GM23338 (cell line): ENCODE measurements at regions not wholly inside any gene's neighbourhood (a gene's known extent, or its start where the extent isn't known, plus 50 kb on each side); places are given as distances from the start of the nearest gene placed in this dataset.

Experiments used
- ATAC-seq: fragments of 200-7000 bp; cut with Tn5 transposase; 3 replicates; pipeline ENCODE4 v1.9.1; 2020
- DNase-seq: peaks from one replicate; pipeline ENCODE4 v3.0.0-alpha.2; 2015; ENCODE audit warnings: low spot score
- H2AFZ ChIP-seq: fragments of 200-600 bp; sonication (generic); 2 replicates; pipeline ENCODE4 v1.8.0; 2016; ENCODE audit warnings: antibody characterized with exemption, mild to moderate bottlenecking, moderate library complexity
- H3F3A ChIP-seq: fragments of 200-600 bp; sonication (generic); replicated peaks from 2 replicates; pipeline ENCODE4 v1.8.0; 2017; ENCODE audit warnings: antibody characterized with exemption, mixed run types, low read depth
- H3K27ac ChIP-seq: fragments of 200-600 bp; sonication (generic); 2 replicates; pipeline ENCODE4 v1.6.1; 2016; ENCODE audit warnings: low read depth
- H3K27me3 ChIP-seq: fragments of 200-600 bp; sonication (generic); 2 replicates; pipeline ENCODE4 v1.8.0; 2016; ENCODE audit warnings: mild to moderate bottlenecking, mixed run types, moderate library complexity; ENCODE audit not compliant: insufficient read depth
- H3K36me3 ChIP-seq: fragments of 200-600 bp; sonication (generic); 2 replicates; pipeline ENCODE4 v1.8.0; 2016; ENCODE audit warnings: mild to moderate bottlenecking; ENCODE audit not compliant: insufficient read depth
- H3K4me1 ChIP-seq: fragments of 200-600 bp; sonication (generic); 2 replicates; pipeline ENCODE4 v1.8.0; 2016; ENCODE audit warnings: mild to moderate bottlenecking, moderate library complexity; ENCODE audit not compliant: insufficient read depth
- H3K4me2 ChIP-seq: fragments of 200-600 bp; sonication (generic); 2 replicates; pipeline ENCODE4 v1.7.1; 2017; ENCODE audit warnings: mixed run types
- H3K4me3 ChIP-seq: fragments of 200-600 bp; sonication (generic); 2 replicates; pipeline ENCODE4 v1.6.1; 2016; ENCODE audit warnings: mixed run types
- H3K79me2 ChIP-seq: fragments of 200-600 bp; sonication (generic); replicated peaks from 2 replicates; pipeline ENCODE4 v1.8.0; 2017; ENCODE audit warnings: mild to moderate bottlenecking; ENCODE audit not compliant: insufficient read depth
- H3K9me2 ChIP-seq: fragments of 200-600 bp; sonication (generic); 2 replicates; pipeline ENCODE4 v1.8.0; 2017; ENCODE audit not compliant: insufficient read depth
- H4K20me1 ChIP-seq: fragments of 200-600 bp; sonication (generic); replicated peaks from 2 replicates; pipeline ENCODE4 v1.8.0; 2017; ENCODE audit warnings: mild to moderate bottlenecking; ENCODE audit not compliant: insufficient read depth
- H3K27ac Mint-ChIP-seq: 2 replicates; pipeline ENCODE4 v1.8.0; 2020; ENCODE audit warnings: inconsistent platforms, mild to moderate bottlenecking, moderate library complexity, mixed read lengths
- H3K27me3 Mint-ChIP-seq: 3 replicates; pipeline ENCODE4 v1.8.0; 2022; ENCODE audit warnings: low read depth, mild to moderate bottlenecking, moderate library complexity, mixed read lengths, inconsistent platforms; ENCODE audit not compliant: insufficient read depth, poor library complexity
- H3K36me3 Mint-ChIP-seq: 3 replicates; pipeline ENCODE4 v1.8.0; 2021; ENCODE audit warnings: low read depth, mild to moderate bottlenecking, inconsistent platforms, moderate library complexity, mixed read lengths
- H3K4me1 Mint-ChIP-seq: 3 replicates; pipeline ENCODE4 v1.8.0; 2020; ENCODE audit warnings: mild to moderate bottlenecking, inconsistent platforms, mixed read lengths
- H3K4me3 Mint-ChIP-seq: 3 replicates; pipeline ENCODE4 v1.8.0; 2021; ENCODE audit warnings: moderate library complexity, mild to moderate bottlenecking, inconsistent platforms, mixed read lengths
- H3K9me3 Mint-ChIP-seq: 3 replicates; pipeline ENCODE4 v1.8.0; 2020; ENCODE audit warnings: moderate library complexity, mild to moderate bottlenecking, inconsistent platforms, mixed read lengths
- CREB1 ChIP-seq: fragments of 250-450 bp; sonication (Bioruptor Pico); IDR thresholded peaks from 2 replicates; pipeline ENCODE4 v1.5.0; 2020; ENCODE audit warnings: low read depth, mild to moderate bottlenecking, moderate library complexity
- CTCF ChIP-seq, 2 experiments: fragments of 200-600 bp in 1 of 2; sonication (generic) in 1 of 2; conservative IDR thresholded peaks; 2 replicates each; pipeline versions ENCODE4 v1.5.1 to v1.6.1; 2016 to 2017; ENCODE audit warnings: antibody characterized with exemption in 2 of 2, low read depth in 2 of 2, mild to moderate bottlenecking in 2 of 2, moderate library complexity in 1 of 2
- ETS1 ChIP-seq: IDR thresholded peaks from 2 replicates; pipeline ENCODE4 v1.6.1; 2016; ENCODE audit warnings: antibody characterized with exemption
- EZH2 ChIP-seq: fragments of 200-600 bp; sonication (generic); IDR thresholded peaks from one replicate; pipeline ENCODE4 v1.8.0; 2017; ENCODE audit warnings: antibody characterized with exemption, mild to moderate bottlenecking, low read depth; ENCODE audit not compliant: unreplicated experiment
- EZH2phosphoT487 ChIP-seq: fragments of 200-600 bp; sonication (generic); IDR thresholded peaks from one replicate; pipeline ENCODE4 v1.8.1; 2018; ENCODE audit warnings: antibody characterized with exemption; ENCODE audit not compliant: unreplicated experiment
- JUNB ChIP-seq: IDR thresholded peaks from one replicate; pipeline ENCODE4 v1.6.1; 2016; ENCODE audit warnings: antibody characterized with exemption; ENCODE audit not compliant: unreplicated experiment
- NANOG ChIP-seq: IDR thresholded peaks from 2 replicates; pipeline ENCODE4 v1.6.1; 2016; ENCODE audit warnings: antibody characterized with exemption, borderline replicate concordance
- REST ChIP-seq: IDR thresholded peaks from one replicate; pipeline ENCODE4 v1.6.1; 2018; ENCODE audit warnings: antibody characterized with exemption; ENCODE audit not compliant: unreplicated experiment
- STAT1 ChIP-seq: IDR thresholded peaks from one replicate; pipeline ENCODE4 v1.6.1; 2016; ENCODE audit warnings: antibody characterized with exemption; ENCODE audit not compliant: unreplicated experiment
- ZNF114 ChIP-seq: fragments of 250-450 bp; sonication (Bioruptor Pico); IDR thresholded peaks from 2 replicates; pipeline ENCODE4 v1.5.0; 2020; ENCODE audit warnings: mild to moderate bottlenecking, moderate library complexity
- ZNF331 ChIP-seq: fragments of 250-450 bp; sonication (Bioruptor Pico); IDR thresholded peaks from 2 replicates; pipeline ENCODE4 v1.5.0; 2020; ENCODE audit warnings: low read depth, mild to moderate bottlenecking, moderate library complexity
- ZNF462 ChIP-seq: fragments of 250-450 bp; sonication (Bioruptor Pico); IDR thresholded peaks from 2 replicates; pipeline ENCODE4 v1.5.0; 2020; ENCODE audit warnings: mild to moderate bottlenecking, moderate library complexity

GRCh38 chr5:168104350-168104749 is 187.1 kb upstream of the WWC1 start (continued):
- TF ChIP-seq REST (no peak), ETS1 (no peak), ZNF114 (CRISPR knock-in tag) (no peak), EZH2phosphoT487 (no peak), ZNF331 (CRISPR knock-in tag) (no peak), CREB1 (CRISPR knock-in tag) (no peak), CTCF (conservative IDR thresholded peaks at IDR 0.05; ENCODE audit: low read depth in 2 of 2) (no peak), STAT1 (no peak), JUNB (no peak), EZH2 (no peak)

GRCh38 chr5:168104811-168105481 is 186.5 kb upstream of the WWC1 start:
- ATAC-seq = peak; percentile 87
- Mint-ChIP-seq H3K4me3 (peak overlapping the region; percentile 0; the same call in 1 of the 3 replicates), H3K36me3 (no peaks in the 10 kb centered on the region), H3K27ac (peak overlapping the region; percentile 88), H3K27me3 (peaks cover 8% of the 10 kb centered on the region), H3K4me1 (peaks cover 41% of the 10 kb centered on the region), H3K9me3 (no peaks in the 10 kb centered on the region)
- Histone ChIP-seq H3F3A (no peaks in the 10 kb centered on the region), H3K36me3 (no peaks in the 10 kb centered on the region), H3K27ac (no peak overlapping the region; the same call in 1 of the 2 replicates), H3K79me2 (no peaks in the 10 kb centered on the region), H4K20me1 (no peaks in the 10 kb centered on the region), H3K4me3 (no peak overlapping the region), H3K4me1 (peaks cover 26% of the 10 kb centered on the region), H2AFZ (peak overlapping the region; percentile 20; the same call in 1 of the 2 replicates), H3K4me2 (peak overlapping the region; percentile 48; the same call in 1 of the 2 replicates), H3K9me2 (no peaks in the 10 kb centered on the region), H3K27me3 (no peaks in the 10 kb centered on the region)
- DNase-seq = peak; percentile 64
- TF ChIP-seq ZNF462 (CRISPR knock-in tag) = no peak
- no peak for TF ChIP-seq NANOG
